ENCODE measurements at regions not wholly inside any gene's neighbourhood (a gene's known extent, or its start where the extent isn't known, plus 50 kb on each side); places are given as distances from the start of the nearest gene placed in this dataset.

DNA sequence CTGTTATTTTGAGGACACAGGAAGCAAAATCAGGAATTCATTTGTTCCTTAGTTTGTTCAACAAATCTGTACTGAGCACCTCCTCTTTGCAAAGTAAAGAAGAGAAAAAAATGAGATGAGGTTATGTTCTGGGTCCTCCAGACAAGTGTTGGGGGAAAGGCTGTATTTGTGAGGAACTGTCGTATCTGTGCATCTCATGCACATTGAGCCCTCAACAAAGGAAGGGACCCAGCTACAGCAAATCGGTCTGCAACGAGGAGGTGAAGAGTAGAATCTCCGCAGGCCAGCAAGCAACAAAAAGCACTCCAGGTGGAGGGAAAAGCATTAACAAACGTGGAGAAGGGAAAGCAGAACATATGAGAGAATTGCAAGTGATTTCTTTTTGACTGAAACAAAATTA is 143.0 kb upstream of the CYP1B1 start:
- TF ChIP-seq POLR2A (IDR thresholded peaks at IDR 0.05) (no peak), EP300 (IDR thresholded peaks at IDR 0.05) (no peak), POLR2AphosphoS5 (IDR thresholded peaks at IDR 0.05) (no peak)
- TF ChIP-seq, protein P1, sequence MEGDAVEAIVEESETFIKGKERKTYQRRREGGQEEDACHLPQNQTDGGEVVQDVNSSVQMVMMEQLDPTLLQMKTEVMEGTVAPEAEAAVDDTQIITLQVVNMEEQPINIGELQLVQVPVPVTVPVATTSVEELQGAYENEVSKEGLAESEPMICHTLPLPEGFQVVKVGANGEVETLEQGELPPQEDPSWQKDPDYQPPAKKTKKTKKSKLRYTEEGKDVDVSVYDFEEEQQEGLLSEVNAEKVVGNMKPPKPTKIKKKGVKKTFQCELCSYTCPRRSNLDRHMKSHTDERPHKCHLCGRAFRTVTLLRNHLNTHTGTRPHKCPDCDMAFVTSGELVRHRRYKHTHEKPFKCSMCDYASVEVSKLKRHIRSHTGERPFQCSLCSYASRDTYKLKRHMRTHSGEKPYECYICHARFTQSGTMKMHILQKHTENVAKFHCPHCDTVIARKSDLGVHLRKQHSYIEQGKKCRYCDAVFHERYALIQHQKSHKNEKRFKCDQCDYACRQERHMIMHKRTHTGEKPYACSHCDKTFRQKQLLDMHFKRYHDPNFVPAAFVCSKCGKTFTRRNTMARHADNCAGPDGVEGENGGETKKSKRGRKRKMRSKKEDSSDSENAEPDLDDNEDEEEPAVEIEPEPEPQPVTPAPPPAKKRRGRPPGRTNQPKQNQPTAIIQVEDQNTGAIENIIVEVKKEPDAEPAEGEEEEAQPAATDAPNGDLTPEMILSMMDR (IDR thresholded peaks at IDR 0.05), result no peak

Measured in upper lobe of left lung (tissue), 4 donors.